Sigmoid colon (tissue), 4 donors: ENCODE measurements at regions not wholly inside any gene's neighbourhood (a gene's known extent, or its start where the extent isn't known, plus 50 kb on each side); places are given as distances from the start of the nearest gene placed in this dataset.

Experiments
- CTCF ChIP-seq, 4 experiments: fragments of 450-650 bp in 3 of 4; fragments of 200-600 bp in 1 of 4; IDR thresholded peaks; one replicate each; pipeline ENCODE4 v1.5.1; 2016 to 2019; ENCODE audit warnings: antibody characterized with exemption in 4 of 4, mild to moderate bottlenecking in 3 of 4, moderate library complexity in 2 of 4
- POLR2AphosphoS5 ChIP-seq, 4 donors: sonication (generic); formaldehyde crosslinking; IDR thresholded peaks; one replicate each; pipeline ENCODE4 v1.6.1; 2017; ENCODE audit warnings: antibody characterized with exemption in 4 of 4

- TF ChIP-seq CTCF (IDR thresholded peaks at IDR 0.05) (no peak), POLR2AphosphoS5 (IDR thresholded peaks at IDR 0.05) (no peak)
These were observed 240.0 kb downstream of the ZNF621 start for GRCh38 chr3:40764747-40765146.
